GM23248 (cell line): ENCODE measurements at regions not wholly inside any gene's neighbourhood (a gene's known extent, or its start where the extent isn't known, plus 50 kb on each side); places are given as distances from the start of the nearest gene placed in this dataset.

Source experiments
- EZH2 ChIP-seq: fragments of 200-600 bp; sonication (generic); IDR thresholded peaks from 2 replicates; pipeline ENCODE4 v1.6.1; 2018; ENCODE audit warnings: antibody characterized with exemption, mild to moderate bottlenecking; ENCODE audit not compliant: insufficient read depth, poor library complexity, severe bottlenecking
- EZH2phosphoT487 ChIP-seq: fragments of 200-600 bp; sonication (generic); IDR thresholded peaks from 2 replicates; pipeline ENCODE4 v1.6.1; 2018; ENCODE audit warnings: antibody characterized with exemption, moderate library complexity, mild to moderate bottlenecking, low read depth; ENCODE audit not compliant: insufficient read depth

- no peak for TF ChIP-seq EZH2
- TF ChIP-seq EZH2phosphoT487, result no peak
Measured at GRCh38 chr19:46924874-46925547, 64.2 kb downstream of the ARHGAP35 start.
